DOHH2 (cell line): ENCODE measurements at regions not wholly inside any gene's neighbourhood (a gene's known extent, or its start where the extent isn't known, plus 50 kb on each side); places are given as distances from the start of the nearest gene placed in this dataset.

Experiments
- EZH2phosphoT487 ChIP-seq: fragments of 200-600 bp; sonication (generic); IDR thresholded peaks from 2 replicates; pipeline ENCODE4 v1.6.1; 2017; ENCODE audit warnings: borderline replicate concordance, mild to moderate bottlenecking, antibody characterized with exemption, low read length, moderate library complexity, mixed read lengths
- TF ChIP-seq, protein P1 (sequence below): fragments of 200-600 bp; sonication (generic); IDR thresholded peaks from one replicate; pipeline ENCODE4 v1.5.1; 2014; ENCODE audit warnings: antibody characterized with exemption, mild to moderate bottlenecking, low read depth, low read length; ENCODE audit not compliant: poor library complexity, severe bottlenecking

DNA sequence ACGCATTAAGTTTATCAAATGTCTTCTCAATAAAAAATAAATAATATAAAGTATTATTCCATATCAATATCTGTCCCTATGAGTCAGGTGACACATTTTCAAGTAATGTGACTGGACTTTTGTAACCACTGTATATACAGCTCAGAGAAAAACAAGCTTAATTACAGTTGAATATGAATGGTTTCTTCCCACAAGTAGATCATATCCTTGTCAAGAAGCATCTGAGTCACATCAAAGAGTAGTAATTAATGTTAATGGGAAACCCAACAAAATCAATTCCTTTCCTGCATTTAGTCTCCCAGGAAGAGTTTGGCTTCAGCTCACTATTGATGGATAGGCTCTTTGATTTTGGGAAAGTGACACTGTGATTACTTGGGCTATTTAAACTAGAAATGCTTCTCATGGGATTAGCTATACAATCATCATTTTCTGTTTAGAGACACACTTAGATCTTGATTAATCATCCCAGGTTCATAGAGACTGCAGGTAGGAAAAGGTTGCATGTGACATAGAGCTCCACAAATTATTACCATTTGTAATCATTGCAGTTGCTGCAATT, 292.9 kb downstream of the GABRG2 start:
- no peak for TF ChIP-seq EZH2phosphoT487
- TF ChIP-seq, protein P1, sequence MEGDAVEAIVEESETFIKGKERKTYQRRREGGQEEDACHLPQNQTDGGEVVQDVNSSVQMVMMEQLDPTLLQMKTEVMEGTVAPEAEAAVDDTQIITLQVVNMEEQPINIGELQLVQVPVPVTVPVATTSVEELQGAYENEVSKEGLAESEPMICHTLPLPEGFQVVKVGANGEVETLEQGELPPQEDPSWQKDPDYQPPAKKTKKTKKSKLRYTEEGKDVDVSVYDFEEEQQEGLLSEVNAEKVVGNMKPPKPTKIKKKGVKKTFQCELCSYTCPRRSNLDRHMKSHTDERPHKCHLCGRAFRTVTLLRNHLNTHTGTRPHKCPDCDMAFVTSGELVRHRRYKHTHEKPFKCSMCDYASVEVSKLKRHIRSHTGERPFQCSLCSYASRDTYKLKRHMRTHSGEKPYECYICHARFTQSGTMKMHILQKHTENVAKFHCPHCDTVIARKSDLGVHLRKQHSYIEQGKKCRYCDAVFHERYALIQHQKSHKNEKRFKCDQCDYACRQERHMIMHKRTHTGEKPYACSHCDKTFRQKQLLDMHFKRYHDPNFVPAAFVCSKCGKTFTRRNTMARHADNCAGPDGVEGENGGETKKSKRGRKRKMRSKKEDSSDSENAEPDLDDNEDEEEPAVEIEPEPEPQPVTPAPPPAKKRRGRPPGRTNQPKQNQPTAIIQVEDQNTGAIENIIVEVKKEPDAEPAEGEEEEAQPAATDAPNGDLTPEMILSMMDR = no peak
